HEK293 (cell line): ENCODE measurements at regions not wholly inside any gene's neighbourhood (a gene's known extent, or its start where the extent isn't known, plus 50 kb on each side); places are given as distances from the start of the nearest gene placed in this dataset.

Experiments used
- CTCF ChIA-PET: fragments of 350-600 bp; formaldehyde crosslinking; extraction: SDS; loops from one replicate; lab custom pipeline; 2021; ENCODE audit warnings: antibody characterized with exemption; lab: Yijun Ruan, JAX
- POLR2A ChIA-PET: fragments of 300-600 bp; formaldehyde crosslinking; extraction: SDS; loops from one replicate; lab custom pipeline; 2020; ENCODE audit warnings: antibody characterized with exemption, inconsistent platforms; lab: Yijun Ruan, JAX
- H3K27ac ChIP-seq: fragments of 200-500 bp; sonication (Bioruptor generic); 2 replicates; pipeline ENCODE4 v1.5.1; 2014; ENCODE audit warnings: low read depth, low read length, control low read depth, inconsistent platforms; ENCODE audit errors: extremely low read depth
- H3K36me3 ChIP-seq, 2 experiments: fragments of 200-500 bp in 1 of 2; sonication (Bioruptor generic) in 1 of 2; 1 replicate in 1 of 2; 2 replicates in 1 of 2; pipeline ENCODE4 v1.5.1; 2014 to 2017; ENCODE audit warnings: inconsistent platforms in 2 of 2, low read length in 2 of 2; ENCODE audit not compliant: control insufficient read depth in 2 of 2, insufficient read depth in 1 of 2
- H3K4me1 ChIP-seq: fragments of 200-500 bp; sonication (Bioruptor generic); 2 replicates; pipeline ENCODE4 v1.5.1; 2014; ENCODE audit warnings: mild to moderate bottlenecking, low read length, inconsistent platforms; ENCODE audit not compliant: control insufficient read depth, insufficient read depth
- H3K4me3 ChIP-seq: 2 replicates; pipeline ENCODE4 v1.5.1; 2011; ENCODE audit warnings: low read depth, mild to moderate bottlenecking, control low read depth, low read length, moderate library complexity
- H3K9me3 ChIP-seq: fragments of 200-500 bp; sonication (Bioruptor generic); 2 replicates; pipeline ENCODE4 v1.5.1; 2014; ENCODE audit warnings: low read depth, low read length, inconsistent platforms; ENCODE audit not compliant: control insufficient read depth, insufficient read depth
- ATF2 ChIP-seq: fragments of 450-650 bp; formaldehyde crosslinking; IDR thresholded peaks from 2 replicates; pipeline ENCODE4 v1.5.1; 2016; ENCODE audit warnings: missing biosample characterization, missing genetic modification characterization, low read depth
- BCL6B ChIP-seq: fragments of 450-650 bp; formaldehyde crosslinking; IDR thresholded peaks from 2 replicates; pipeline ENCODE4 v1.5.1; 2017; ENCODE audit warnings: missing biosample characterization, missing genetic modification characterization
- EGR2 ChIP-seq: fragments of 450-650 bp; formaldehyde crosslinking; IDR thresholded peaks from 2 replicates; pipeline ENCODE4 v1.5.1; 2016; ENCODE audit warnings: low read depth, missing biosample characterization, missing genetic modification characterization
- GFI1B ChIP-seq: fragments of 450-650 bp; formaldehyde crosslinking; IDR thresholded peaks from 2 replicates; pipeline ENCODE4 v1.5.1; 2016; ENCODE audit warnings: missing biosample characterization, missing genetic modification characterization
- GLI2 ChIP-seq: fragments of 450-650 bp; formaldehyde crosslinking; IDR thresholded peaks from 2 replicates; pipeline ENCODE4; 2017; ENCODE audit warnings: missing biosample characterization, missing genetic modification characterization, low read depth, borderline replicate concordance
- HOXD13 ChIP-seq: sonication (generic); formaldehyde crosslinking; IDR thresholded peaks from 2 replicates; pipeline ENCODE4 v1.8.0; 2022; ENCODE audit warnings: missing genetic modification reagents, borderline replicate concordance
- IKZF3 ChIP-seq: fragments of 450-650 bp; IDR thresholded peaks from 2 replicates; pipeline ENCODE4 v1.5.0; 2018; ENCODE audit warnings: missing biosample characterization, mild to moderate bottlenecking, missing genetic modification characterization, moderate library complexity
- RBAK ChIP-seq: fragments of 450-650 bp; formaldehyde crosslinking; IDR thresholded peaks from 2 replicates; pipeline ENCODE4 v1.5.1; 2016; ENCODE audit warnings: missing biosample characterization, missing genetic modification characterization
- REPIN1 ChIP-seq: fragments of 450-650 bp; formaldehyde crosslinking; IDR thresholded peaks from 2 replicates; pipeline ENCODE4 v1.5.1; 2017; ENCODE audit warnings: missing biosample characterization, missing genetic modification characterization, low read depth
- ZBTB20 ChIP-seq: fragments of 450-650 bp; formaldehyde crosslinking; IDR thresholded peaks from 2 replicates; pipeline ENCODE4 v1.5.1; 2016; ENCODE audit warnings: missing biosample characterization, missing genetic modification characterization
- ZBTB8A ChIP-seq: fragments of 450-650 bp; formaldehyde crosslinking; IDR thresholded peaks from 2 replicates; pipeline ENCODE4 v1.5.1; 2016; ENCODE audit warnings: missing biosample characterization, missing genetic modification characterization
- ZEB2 ChIP-seq: fragments of 450-650 bp; formaldehyde crosslinking; IDR thresholded peaks from 2 replicates; pipeline ENCODE4 v1.5.1; 2016; ENCODE audit warnings: missing biosample characterization, missing genetic modification characterization
- ZNF121 ChIP-seq: fragments of 450-650 bp; formaldehyde crosslinking; IDR thresholded peaks from 2 replicates; pipeline ENCODE4 v1.5.1; 2016; ENCODE audit warnings: missing biosample characterization, missing genetic modification characterization
- ZNF140 ChIP-seq: fragments of 450-650 bp; formaldehyde crosslinking; IDR thresholded peaks from 2 replicates; pipeline ENCODE4 v1.5.1; 2016; ENCODE audit warnings: missing biosample characterization, missing genetic modification characterization
- ZNF26 ChIP-seq: fragments of 450-650 bp; formaldehyde crosslinking; IDR thresholded peaks from 2 replicates; pipeline ENCODE4 v1.5.1; 2016; ENCODE audit warnings: missing biosample characterization, missing genetic modification characterization
- ZNF266 ChIP-seq: fragments of 450-650 bp; formaldehyde crosslinking; IDR thresholded peaks from 2 replicates; pipeline ENCODE4 v1.5.1; 2016; ENCODE audit warnings: missing biosample characterization, missing genetic modification characterization, low read depth
- ZNF324 ChIP-seq: fragments of 450-650 bp; formaldehyde crosslinking; IDR thresholded peaks from 2 replicates; pipeline ENCODE4 v1.5.1; 2016; ENCODE audit warnings: missing biosample characterization, missing genetic modification characterization
- ZNF341 ChIP-seq: fragments of 450-650 bp; formaldehyde crosslinking; IDR thresholded peaks from 2 replicates; pipeline ENCODE4; 2016; ENCODE audit warnings: low read depth, missing biosample characterization, missing genetic modification characterization
- ZNF521 ChIP-seq: fragments of 450-650 bp; formaldehyde crosslinking; IDR thresholded peaks from 2 replicates; pipeline ENCODE4 v1.5.1; 2017; ENCODE audit warnings: missing biosample characterization, mild to moderate bottlenecking, missing genetic modification characterization
- ZNF544 ChIP-seq: fragments of 450-650 bp; formaldehyde crosslinking; IDR thresholded peaks from 2 replicates; pipeline ENCODE4 v1.5.0; 2017; ENCODE audit warnings: missing biosample characterization, missing genetic modification characterization
- ZNF626 ChIP-seq: fragments of 450-650 bp; sonication (Bioruptor Pico); formaldehyde crosslinking; IDR thresholded peaks from 2 replicates; pipeline ENCODE4 v1.5.1; 2018; ENCODE audit warnings: missing biosample characterization, missing genetic modification characterization, inconsistent platforms
- ZNF629 ChIP-seq: fragments of 450-650 bp; formaldehyde crosslinking; IDR thresholded peaks from 2 replicates; pipeline ENCODE4 v1.5.1; 2017; ENCODE audit warnings: missing biosample characterization, missing genetic modification characterization
- ZNF692 ChIP-seq: fragments of 450-650 bp; formaldehyde crosslinking; IDR thresholded peaks from 2 replicates; pipeline ENCODE4 v1.5.1; 2016; ENCODE audit warnings: missing biosample characterization, missing genetic modification characterization
- ZNF747 ChIP-seq: fragments of 450-650 bp; formaldehyde crosslinking; IDR thresholded peaks from 2 replicates; pipeline ENCODE4 v1.5.1; 2016; ENCODE audit warnings: missing biosample characterization, missing genetic modification characterization

GRCh38 chr18:32530947-32531651, 60.4 kb upstream of the GAREM1 start (continued):
- no peak for TF ChIP-seq BCL6B
- no peak for TF ChIP-seq RBAK
- TF ChIP-seq ZNF121: no peak

GRCh38 chr18:32529722-32530420, 59.2 kb upstream of the GAREM1 start:
- Histone ChIP-seq H3K27ac (no peak overlapping the region), H3K4me3 (no peak overlapping the region), H3K4me1 (no peaks in the 10 kb centered on the region), H3K36me3 (no peaks in the 10 kb centered on the region), H3K9me3 (no peaks in the 10 kb centered on the region)
- ChIA-PET CTCF (interaction anchor here (1.7 kb wide), 1 partner anchor 19 kb away, joined by 8 read pairs; no protein-coding TSS in a partner anchor), POLR2A (no interaction called here)
- TF ChIP-seq EGR2 (tag by site-specific recombination): no peak
- TF ChIP-seq HOXD13 (CRISPR knock-in tag): no peak
- TF ChIP-seq GLI2 (tag by site-specific recombination): no peak
- no peak for TF ChIP-seq IKZF3
- TF ChIP-seq ZEB2 (tag by site-specific recombination): no peak
- TF ChIP-seq ZBTB8A (tag by site-specific recombination): no peak
- no peak for TF ChIP-seq ZNF266
- TF ChIP-seq ZNF341 (tag by site-specific recombination): no peak
- TF ChIP-seq ZNF626: no peak
- TF ChIP-seq ZNF629 (tag by site-specific recombination): no peak

GRCh38 chr18:32520771-32521170, 50.1 kb upstream of the GAREM1 start:
- Histone ChIP-seq H3K4me3 (no peak overlapping the region), H3K9me3 (no peaks in the 10 kb centered on the region), H3K4me1 (no peaks in the 10 kb centered on the region), H3K27ac (no peak overlapping the region), H3K36me3 (no peaks in the 10 kb centered on the region)
- ChIA-PET POLR2A (no interaction called here), CTCF (no interaction called here)
- no peak for TF ChIP-seq ATF2
- TF ChIP-seq ZNF26 (tag by site-specific recombination): no peak
- TF ChIP-seq ZNF747 (tag by site-specific recombination): no peak
- no peak for TF ChIP-seq GFI1B (tag by site-specific recombination)
- TF ChIP-seq ZNF521 (tag by site-specific recombination): no peak
- TF ChIP-seq ZNF692 (tag by site-specific recombination): no peak
- TF ChIP-seq ZNF324 (tag by site-specific recombination): no peak
- TF ChIP-seq ZNF544 (tag by site-specific recombination): no peak
- TF ChIP-seq ZBTB20 (tag by site-specific recombination): no peak
- TF ChIP-seq ZNF140 (tag by site-specific recombination): no peak
- TF ChIP-seq REPIN1 (tag by site-specific recombination): no peak
